Osteocyte (in vitro differentiated cells): ENCODE measurements at regions not wholly inside any gene's neighbourhood (a gene's known extent, or its start where the extent isn't known, plus 50 kb on each side); places are given as distances from the start of the nearest gene placed in this dataset.
"Not testable (repeated sequence)": the region's sequence is repeated elsewhere in the genome, so short reads cannot be mapped to it uniquely, and the experiment has no call there.

Experiments
- DNase-seq: peaks from one replicate; pipeline ENCODE4 v3.0.0; 2021; ENCODE audit warnings: mixed read lengths; ENCODE audit not compliant: unreplicated experiment; ENCODE audit errors: extremely low spot score
- H3K27ac Mint-ChIP-seq: one replicate; pipeline ENCODE4 v1.8.0; 2021; ENCODE audit warnings: mild to moderate bottlenecking, mixed read lengths; ENCODE audit not compliant: unreplicated experiment
- H3K27me3 Mint-ChIP-seq: one replicate; pipeline ENCODE4 v1.8.0; 2021; ENCODE audit warnings: mixed read lengths; ENCODE audit not compliant: unreplicated experiment
- H3K36me3 Mint-ChIP-seq: one replicate; pipeline ENCODE4 v1.8.0; 2021; ENCODE audit warnings: mixed read lengths; ENCODE audit not compliant: unreplicated experiment
- H3K4me1 Mint-ChIP-seq: one replicate; pipeline ENCODE4 v1.8.0; 2021; ENCODE audit warnings: mixed read lengths; ENCODE audit not compliant: unreplicated experiment
- H3K4me3 Mint-ChIP-seq: one replicate; pipeline ENCODE4 v1.8.0; 2021; ENCODE audit warnings: mild to moderate bottlenecking, moderate library complexity, mixed read lengths; ENCODE audit not compliant: unreplicated experiment
- H3K9me3 Mint-ChIP-seq: one replicate; pipeline ENCODE4 v1.8.0; 2021; ENCODE audit warnings: mixed read lengths; ENCODE audit not compliant: unreplicated experiment
- TF ChIP-seq, protein P1 (sequence below): fragments of 200-600 bp; sonication (generic); IDR thresholded peaks from 2 replicates; pipeline ENCODE4 v1.5.0; 2021; ENCODE audit warnings: antibody characterized with exemption, mild to moderate bottlenecking, moderate library complexity

DNA sequence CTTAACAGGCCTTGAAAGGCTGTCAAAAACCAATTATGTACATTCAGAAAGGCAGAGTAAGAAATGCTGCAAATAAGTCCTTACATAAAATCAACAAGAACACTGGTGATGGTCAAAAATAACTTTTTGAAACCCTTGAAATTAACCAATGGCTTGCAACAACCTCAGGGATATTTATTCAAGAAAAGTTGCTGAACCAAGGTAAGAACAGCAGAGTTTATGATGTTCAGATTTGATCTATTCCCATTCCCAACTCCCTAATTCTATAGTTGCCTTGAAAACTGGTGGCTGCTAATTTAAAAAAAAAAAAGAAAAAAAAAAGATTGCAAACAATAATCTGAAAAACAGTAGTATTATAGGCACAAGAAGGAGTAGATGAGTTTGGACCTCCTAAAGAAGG, 109.8 kb upstream of the UFM1 start:
- DNase-seq, result no peak
- no peak overlapping the region for H3K4me3 Mint-ChIP-seq
- H3K9me3 Mint-ChIP-seq, result no peaks in the 10 kb centered on the region
- TF ChIP-seq, protein P1, sequence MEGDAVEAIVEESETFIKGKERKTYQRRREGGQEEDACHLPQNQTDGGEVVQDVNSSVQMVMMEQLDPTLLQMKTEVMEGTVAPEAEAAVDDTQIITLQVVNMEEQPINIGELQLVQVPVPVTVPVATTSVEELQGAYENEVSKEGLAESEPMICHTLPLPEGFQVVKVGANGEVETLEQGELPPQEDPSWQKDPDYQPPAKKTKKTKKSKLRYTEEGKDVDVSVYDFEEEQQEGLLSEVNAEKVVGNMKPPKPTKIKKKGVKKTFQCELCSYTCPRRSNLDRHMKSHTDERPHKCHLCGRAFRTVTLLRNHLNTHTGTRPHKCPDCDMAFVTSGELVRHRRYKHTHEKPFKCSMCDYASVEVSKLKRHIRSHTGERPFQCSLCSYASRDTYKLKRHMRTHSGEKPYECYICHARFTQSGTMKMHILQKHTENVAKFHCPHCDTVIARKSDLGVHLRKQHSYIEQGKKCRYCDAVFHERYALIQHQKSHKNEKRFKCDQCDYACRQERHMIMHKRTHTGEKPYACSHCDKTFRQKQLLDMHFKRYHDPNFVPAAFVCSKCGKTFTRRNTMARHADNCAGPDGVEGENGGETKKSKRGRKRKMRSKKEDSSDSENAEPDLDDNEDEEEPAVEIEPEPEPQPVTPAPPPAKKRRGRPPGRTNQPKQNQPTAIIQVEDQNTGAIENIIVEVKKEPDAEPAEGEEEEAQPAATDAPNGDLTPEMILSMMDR, result no peak
- no peaks in the 10 kb centered on the region for H3K36me3 Mint-ChIP-seq
- no peaks in the 10 kb centered on the region for H3K27me3 Mint-ChIP-seq
- H3K27ac Mint-ChIP-seq, result no peak overlapping the region
- no peaks in the 10 kb centered on the region for H3K4me1 Mint-ChIP-seq

DNA sequence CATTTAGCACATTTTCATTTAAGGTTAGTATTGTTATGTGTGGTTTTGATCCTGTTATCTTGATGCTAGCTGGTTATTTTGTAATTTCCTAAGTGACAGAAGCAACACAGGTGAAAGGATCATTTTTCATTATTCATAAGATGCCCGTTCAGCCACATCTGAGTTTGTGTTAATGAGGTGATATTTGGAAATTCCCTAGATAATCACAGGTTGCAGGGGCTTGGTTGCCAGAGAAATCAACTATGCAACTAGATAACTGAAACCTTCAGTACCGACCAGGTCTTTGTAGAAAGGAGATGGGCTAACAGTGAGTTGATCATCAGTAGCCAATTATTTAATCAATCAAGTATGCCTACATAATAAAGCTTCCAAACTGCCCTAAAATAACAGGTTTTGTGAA, 121.3 kb upstream of the UFM1 start:
- Mint-ChIP-seq H3K4me1 (no peaks in the 10 kb centered on the region), H3K9me3 (peaks cover 7% of the 10 kb centered on the region), H3K27me3 (no peaks in the 10 kb centered on the region), H3K4me3 (no peak overlapping the region), H3K36me3 (no peaks in the 10 kb centered on the region), H3K27ac (no peak overlapping the region)
- DNase-seq, result no peak
- TF ChIP-seq, protein P1, result no peak

DNA sequence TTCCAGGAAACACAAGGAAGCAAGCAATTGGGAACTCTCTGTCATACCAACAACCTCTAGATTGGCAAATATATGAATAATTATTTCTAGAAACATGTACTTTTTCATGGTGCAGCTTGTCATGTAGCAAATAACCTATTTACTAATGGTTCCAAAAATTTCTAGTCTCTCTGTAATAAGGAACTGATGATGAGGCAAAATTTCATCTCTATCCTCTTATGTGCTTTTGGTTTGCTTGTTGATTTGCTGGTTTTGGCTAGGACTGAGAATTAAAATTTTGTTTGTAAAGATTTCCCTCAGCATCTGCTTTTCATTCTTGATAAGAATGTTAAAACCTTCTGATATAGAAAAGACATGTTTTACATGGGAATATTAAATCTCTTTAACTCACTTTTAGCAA, 123.2 kb upstream of the UFM1 start:
- Mint-ChIP-seq H3K4me3 (no peak overlapping the region), H3K9me3 (no peaks in the 10 kb centered on the region), H3K4me1 (no peaks in the 10 kb centered on the region), H3K27ac (no peak overlapping the region), H3K27me3 (no peaks in the 10 kb centered on the region), H3K36me3 (no peaks in the 10 kb centered on the region)
- TF ChIP-seq, protein P1, result no peak
- DNase-seq, result no peak

DNA sequence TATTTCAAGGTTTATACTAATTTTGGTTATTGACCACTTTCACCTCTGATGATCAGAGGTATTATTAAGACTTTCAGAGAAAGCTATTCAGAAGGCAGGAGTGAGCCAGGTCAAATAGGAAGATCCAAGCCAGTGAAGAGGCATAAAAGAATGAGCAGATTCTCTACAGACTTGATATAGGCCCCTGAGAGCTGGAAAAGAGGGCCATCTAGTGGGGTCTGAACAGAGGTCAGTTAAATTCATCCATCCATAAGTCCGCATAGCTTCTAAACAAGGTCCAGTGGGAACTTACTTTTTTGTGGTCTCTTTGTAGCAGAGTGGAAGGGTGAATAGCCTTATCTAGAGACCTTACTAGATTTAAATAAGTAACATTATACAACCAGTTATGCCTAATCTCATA, 126.6 kb upstream of the UFM1 start:
- no peak overlapping the region for H3K4me3 Mint-ChIP-seq
- H3K36me3 Mint-ChIP-seq, result no peaks in the 10 kb centered on the region
- no peaks in the 10 kb centered on the region for H3K27me3 Mint-ChIP-seq
- DNase-seq, result no peak
- no peaks in the 10 kb centered on the region for H3K4me1 Mint-ChIP-seq
- H3K9me3 Mint-ChIP-seq, result no peaks in the 10 kb centered on the region
- H3K27ac Mint-ChIP-seq, result no peak overlapping the region
- TF ChIP-seq, protein P1, result peak; percentile 58

DNA sequence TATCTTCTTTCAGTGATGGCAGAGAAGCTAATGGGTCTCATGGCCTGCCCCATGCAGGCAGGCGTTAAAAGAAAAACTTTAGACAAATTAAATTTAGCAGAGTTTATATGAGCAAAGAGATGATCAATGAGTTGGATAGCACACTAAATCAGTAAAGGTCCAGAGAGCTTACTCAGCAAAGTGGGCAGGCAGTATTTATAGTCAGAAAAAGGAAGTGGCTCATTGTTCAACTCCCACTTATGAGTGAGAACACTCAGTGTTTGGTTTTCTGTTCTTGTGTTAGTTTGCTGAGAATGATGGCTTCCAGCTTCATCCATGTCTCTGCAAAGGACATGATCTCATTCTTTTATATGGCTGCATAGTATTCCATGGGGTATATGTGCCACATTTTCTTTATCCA, 128.5 kb upstream of the UFM1 start:
- not testable (repeated sequence) for H3K4me3 Mint-ChIP-seq, DNase-seq, H3K27me3 Mint-ChIP-seq, H3K9me3 Mint-ChIP-seq, H3K27ac Mint-ChIP-seq, H3K36me3 Mint-ChIP-seq, H3K4me1 Mint-ChIP-seq

DNA sequence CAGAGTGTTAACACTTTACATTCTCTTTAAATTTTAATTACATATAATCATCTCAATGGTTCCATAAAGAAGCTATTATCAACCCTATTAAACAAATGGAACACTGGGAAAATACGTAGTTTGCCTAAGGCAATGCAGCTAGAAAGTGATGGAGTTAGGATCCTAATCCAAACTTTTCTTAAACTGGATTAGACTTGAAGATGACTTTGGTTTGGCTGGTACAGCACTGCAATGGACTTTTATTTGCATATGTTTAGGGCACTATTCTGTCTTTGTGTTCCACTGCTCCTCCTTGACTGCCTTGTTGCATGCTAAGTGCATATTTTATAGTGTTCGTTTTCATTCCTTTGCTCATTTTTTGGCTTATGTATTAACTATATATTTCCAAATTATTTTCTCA, 133.5 kb upstream of the UFM1 start:
- Mint-ChIP-seq H3K27me3 (no peaks in the 10 kb centered on the region), H3K36me3 (peaks cover 2% of the 10 kb centered on the region), H3K4me1 (peaks cover 2% of the 10 kb centered on the region), H3K4me3 (no peak overlapping the region), H3K9me3 (peaks cover 9% of the 10 kb centered on the region), H3K27ac (no peak overlapping the region)
- TF ChIP-seq, protein P1, result no peak
- DNase-seq, result no peak
